ENCODE measurements at regions not wholly inside any gene's neighbourhood (a gene's known extent, or its start where the extent isn't known, plus 50 kb on each side); places are given as distances from the start of the nearest gene placed in this dataset.

GRCh38 chr3:70539908-70540307 is 227.5 kb upstream of the MDFIC2 start:
- TF ChIP-seq, protein P1, sequence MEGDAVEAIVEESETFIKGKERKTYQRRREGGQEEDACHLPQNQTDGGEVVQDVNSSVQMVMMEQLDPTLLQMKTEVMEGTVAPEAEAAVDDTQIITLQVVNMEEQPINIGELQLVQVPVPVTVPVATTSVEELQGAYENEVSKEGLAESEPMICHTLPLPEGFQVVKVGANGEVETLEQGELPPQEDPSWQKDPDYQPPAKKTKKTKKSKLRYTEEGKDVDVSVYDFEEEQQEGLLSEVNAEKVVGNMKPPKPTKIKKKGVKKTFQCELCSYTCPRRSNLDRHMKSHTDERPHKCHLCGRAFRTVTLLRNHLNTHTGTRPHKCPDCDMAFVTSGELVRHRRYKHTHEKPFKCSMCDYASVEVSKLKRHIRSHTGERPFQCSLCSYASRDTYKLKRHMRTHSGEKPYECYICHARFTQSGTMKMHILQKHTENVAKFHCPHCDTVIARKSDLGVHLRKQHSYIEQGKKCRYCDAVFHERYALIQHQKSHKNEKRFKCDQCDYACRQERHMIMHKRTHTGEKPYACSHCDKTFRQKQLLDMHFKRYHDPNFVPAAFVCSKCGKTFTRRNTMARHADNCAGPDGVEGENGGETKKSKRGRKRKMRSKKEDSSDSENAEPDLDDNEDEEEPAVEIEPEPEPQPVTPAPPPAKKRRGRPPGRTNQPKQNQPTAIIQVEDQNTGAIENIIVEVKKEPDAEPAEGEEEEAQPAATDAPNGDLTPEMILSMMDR (conservative IDR thresholded peaks at IDR 0.05; ENCODE audit: low read depth, low read length) = no peak
- no peak for TF ChIP-seq EZH2 (IDR thresholded peaks at IDR 0.05; ENCODE audit: low read length, unreplicated experiment)

Data from PC-3 (cell line).